ENCODE measurements at regions not wholly inside any gene's neighbourhood (a gene's known extent, or its start where the extent isn't known, plus 50 kb on each side); places are given as distances from the start of the nearest gene placed in this dataset.

- TF ChIP-seq CTCF (IDR thresholded peaks at IDR 0.05) (peak; percentile 65; the same call in 1 of the 2 replicates), REST (IDR thresholded peaks at IDR 0.05; ENCODE audit: insufficient read depth in 1 of 2, low read depth in 2 of 2, low read length in 1 of 2) (no peak), SIN3A (IDR thresholded peaks at IDR 0.05; ENCODE audit: borderline replicate concordance, insufficient read depth, low read depth, low read length) (no peak), POLR2AphosphoS5 (IDR thresholded peaks at IDR 0.05; ENCODE audit: low read depth, low read length) (no peak)
These were observed 680.0 kb downstream of the TAF11L14 start for GRCh38 chr5:18314192-18314778.
